Progenitor cell of endocrine pancreas (in vitro differentiated cells): ENCODE measurements at regions not wholly inside any gene's neighbourhood (a gene's known extent, or its start where the extent isn't known, plus 50 kb on each side); places are given as distances from the start of the nearest gene placed in this dataset.

Source experiments
- DNase-seq: peaks from one replicate; pipeline ENCODE4 v3.0.0; 2021; ENCODE audit warnings: low spot score; ENCODE audit not compliant: unreplicated experiment
- H3K27ac Mint-ChIP-seq: 2 replicates; pipeline ENCODE4 v1.8.0; 2021; ENCODE audit warnings: mild to moderate bottlenecking, moderate library complexity, mixed read lengths
- H3K27me3 Mint-ChIP-seq: 2 replicates; pipeline ENCODE4 v1.8.0; 2021; ENCODE audit warnings: mixed read lengths
- H3K36me3 Mint-ChIP-seq: 2 replicates; pipeline ENCODE4 v1.8.0; 2022; ENCODE audit warnings: mixed read lengths; ENCODE audit not compliant: insufficient read depth
- H3K4me1 Mint-ChIP-seq: 2 replicates; pipeline ENCODE4 v1.8.0; 2021; ENCODE audit warnings: low read depth, mixed read lengths
- H3K4me3 Mint-ChIP-seq: 2 replicates; pipeline ENCODE4 v1.8.0; 2021; ENCODE audit warnings: low read depth, mild to moderate bottlenecking, moderate library complexity, mixed read lengths
- H3K9me3 Mint-ChIP-seq: 2 replicates; pipeline ENCODE4 v1.8.0; 2021; ENCODE audit warnings: low read depth, mixed read lengths
- CTCF ChIP-seq: fragments of 200-600 bp; sonication (generic); IDR thresholded peaks from one replicate; pipeline ENCODE4 v1.5.0; 2021; ENCODE audit warnings: antibody characterized with exemption, mild to moderate bottlenecking; ENCODE audit not compliant: unreplicated experiment

- H3K4me3 Mint-ChIP-seq: no peak overlapping the region
- peaks cover 2% of the 10 kb centered on the region for H3K27me3 Mint-ChIP-seq
- no peaks in the 10 kb centered on the region for H3K36me3 Mint-ChIP-seq
- peaks cover 3% of the 10 kb centered on the region for H3K4me1 Mint-ChIP-seq
- H3K27ac Mint-ChIP-seq: no peak overlapping the region
- peaks cover 20% of the 10 kb centered on the region for H3K9me3 Mint-ChIP-seq
- no peak for TF ChIP-seq CTCF
- no peak for DNase-seq
These were observed 196.3 kb upstream of the FUT9 start for GRCh38 chr6:95819461-95819860.

- no peak for DNase-seq
- Mint-ChIP-seq H3K4me3 (no peak overlapping the region), H3K36me3 (no peaks in the 10 kb centered on the region), H3K27me3 (peaks cover 2% of the 10 kb centered on the region), H3K27ac (no peak overlapping the region), H3K9me3 (peaks cover 23% of the 10 kb centered on the region), H3K4me1 (peaks cover 3% of the 10 kb centered on the region)
- TF ChIP-seq CTCF: no peak
These were observed 195.8 kb upstream of the FUT9 start for GRCh38 chr6:95819939-95820338.

- Mint-ChIP-seq H3K36me3 (no peaks in the 10 kb centered on the region), H3K9me3 (peaks cover 4% of the 10 kb centered on the region), H3K27ac (no peak overlapping the region), H3K4me3 (no peak overlapping the region), H3K4me1 (peaks cover 2% of the 10 kb centered on the region), H3K27me3 (no peaks in the 10 kb centered on the region)
- no peak for TF ChIP-seq CTCF
- DNase-seq: no peak
These were observed 184.8 kb upstream of the FUT9 start for GRCh38 chr6:95830859-95831557.

- Mint-ChIP-seq H3K4me1 (no peaks in the 10 kb centered on the region), H3K27ac (no peak overlapping the region), H3K9me3 (no peaks in the 10 kb centered on the region), H3K27me3 (no peaks in the 10 kb centered on the region), H3K4me3 (no peak overlapping the region), H3K36me3 (no peaks in the 10 kb centered on the region)
- TF ChIP-seq CTCF: no peak
- DNase-seq: no peak
These were observed 177.9 kb upstream of the FUT9 start for GRCh38 chr6:95837890-95838289.

- TF ChIP-seq CTCF: no peak
- H3K36me3 Mint-ChIP-seq: no peaks in the 10 kb centered on the region
- no peak overlapping the region for H3K27ac Mint-ChIP-seq
- DNase-seq: no peak
- H3K9me3 Mint-ChIP-seq: no peaks in the 10 kb centered on the region
- no peaks in the 10 kb centered on the region for H3K4me1 Mint-ChIP-seq
- H3K4me3 Mint-ChIP-seq: no peak overlapping the region
- no peaks in the 10 kb centered on the region for H3K27me3 Mint-ChIP-seq
These were observed 174.2 kb upstream of the FUT9 start for GRCh38 chr6:95841560-95841959.
